DND-41 (cell line): ENCODE measurements at regions not wholly inside any gene's neighbourhood (a gene's known extent, or its start where the extent isn't known, plus 50 kb on each side); places are given as distances from the start of the nearest gene placed in this dataset.

Experiments
- ATAC-seq: fragments of 200-7000 bp; cut with Tn5 transposase; 3 replicates; pipeline ENCODE4 v1.9.1; 2021; ENCODE audit warnings: low read depth; ENCODE audit not compliant: insufficient read depth
- DNase-seq: peaks from one replicate; pipeline ENCODE4 v3.0.0-alpha.2; 2020
- H2AFZ ChIP-seq: 2 replicates; pipeline ENCODE4 v1.6.0; 2012; ENCODE audit warnings: low read depth, low read length
- H3K27ac ChIP-seq: 2 replicates; pipeline ENCODE4 v1.5.1; 2012; ENCODE audit warnings: low read length, inconsistent platforms
- H3K27me3 ChIP-seq: fragments of 200-600 bp; sonication (generic); 2 replicates; pipeline ENCODE4 v1.6.0; 2012; ENCODE audit warnings: low read length, mild to moderate bottlenecking, inconsistent platforms; ENCODE audit not compliant: insufficient read depth, poor library complexity
- H3K36me3 ChIP-seq: 2 replicates; pipeline ENCODE4 v1.5.1; 2012; ENCODE audit warnings: low read length, inconsistent platforms; ENCODE audit not compliant: insufficient read depth
- H3K4me1 ChIP-seq: 2 replicates; pipeline ENCODE4 v1.5.1; 2012; ENCODE audit warnings: mild to moderate bottlenecking, low read length; ENCODE audit not compliant: insufficient read depth
- H3K4me2 ChIP-seq: 2 replicates; pipeline ENCODE4 v1.6.0; 2012; ENCODE audit warnings: mild to moderate bottlenecking, moderate library complexity, low read length, inconsistent platforms; ENCODE audit not compliant: insufficient read depth
- H3K4me3 ChIP-seq, 2 experiments: fragments of 200-600 bp in 1 of 2; shearing (Covaris generic) in 1 of 2; 2 replicates each; pipeline ENCODE4 v1.5.1; 2012 to 2016; ENCODE audit warnings: inconsistent platforms in 2 of 2, low read length in 2 of 2, mild to moderate bottlenecking in 2 of 2, low read depth in 1 of 2, moderate library complexity in 1 of 2
- H3K79me2 ChIP-seq: 2 replicates; pipeline ENCODE4 v1.6.0; 2012; ENCODE audit warnings: low read length, inconsistent platforms; ENCODE audit not compliant: insufficient read depth
- H3K9ac ChIP-seq: 2 replicates; pipeline ENCODE4 v1.6.0; 2012; ENCODE audit warnings: low read depth, mild to moderate bottlenecking, inconsistent platforms, low read length, moderate library complexity
- H3K9me3 ChIP-seq: 2 replicates; pipeline ENCODE4 v1.5.1; 2012; ENCODE audit warnings: low read length, moderate library complexity, mild to moderate bottlenecking, inconsistent platforms; ENCODE audit not compliant: insufficient read depth, severe bottlenecking
- H4K20me1 ChIP-seq: 2 replicates; pipeline ENCODE4 v1.6.0; 2012; ENCODE audit warnings: low read length; ENCODE audit not compliant: insufficient read depth
- EZH2 ChIP-seq: IDR thresholded peaks from 3 replicates; pipeline ENCODE4 v1.6.1; 2012; ENCODE audit warnings: borderline replicate concordance, low read depth, mild to moderate bottlenecking, moderate library complexity, low read length, inconsistent platforms; ENCODE audit not compliant: severe bottlenecking
- TF ChIP-seq, protein P1 (sequence below): IDR thresholded peaks from 2 replicates; pipeline ENCODE4 v1.5.1; 2012; ENCODE audit warnings: borderline replicate concordance, low read length, moderate library complexity, mild to moderate bottlenecking; ENCODE audit not compliant: poor library complexity, severe bottlenecking; ENCODE audit errors: extremely low read depth

- TF ChIP-seq, protein P1, sequence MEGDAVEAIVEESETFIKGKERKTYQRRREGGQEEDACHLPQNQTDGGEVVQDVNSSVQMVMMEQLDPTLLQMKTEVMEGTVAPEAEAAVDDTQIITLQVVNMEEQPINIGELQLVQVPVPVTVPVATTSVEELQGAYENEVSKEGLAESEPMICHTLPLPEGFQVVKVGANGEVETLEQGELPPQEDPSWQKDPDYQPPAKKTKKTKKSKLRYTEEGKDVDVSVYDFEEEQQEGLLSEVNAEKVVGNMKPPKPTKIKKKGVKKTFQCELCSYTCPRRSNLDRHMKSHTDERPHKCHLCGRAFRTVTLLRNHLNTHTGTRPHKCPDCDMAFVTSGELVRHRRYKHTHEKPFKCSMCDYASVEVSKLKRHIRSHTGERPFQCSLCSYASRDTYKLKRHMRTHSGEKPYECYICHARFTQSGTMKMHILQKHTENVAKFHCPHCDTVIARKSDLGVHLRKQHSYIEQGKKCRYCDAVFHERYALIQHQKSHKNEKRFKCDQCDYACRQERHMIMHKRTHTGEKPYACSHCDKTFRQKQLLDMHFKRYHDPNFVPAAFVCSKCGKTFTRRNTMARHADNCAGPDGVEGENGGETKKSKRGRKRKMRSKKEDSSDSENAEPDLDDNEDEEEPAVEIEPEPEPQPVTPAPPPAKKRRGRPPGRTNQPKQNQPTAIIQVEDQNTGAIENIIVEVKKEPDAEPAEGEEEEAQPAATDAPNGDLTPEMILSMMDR, result no peak
- no peak for TF ChIP-seq EZH2
- no peaks in the 10 kb centered on the region for H3K4me1 ChIP-seq
- no peaks in the 10 kb centered on the region for H3K9me3 ChIP-seq
- no peaks in the 10 kb centered on the region for H4K20me1 ChIP-seq
- DNase-seq (no peak), ATAC-seq (no peak)
- H3K27me3 ChIP-seq, result peaks cover 2% of the 10 kb centered on the region
- H2AFZ ChIP-seq, result no peak overlapping the region
- no peaks in the 10 kb centered on the region for H3K79me2 ChIP-seq
- no peaks in the 10 kb centered on the region for H3K36me3 ChIP-seq
- H3K9ac ChIP-seq, result no peak overlapping the region
- H3K4me2 ChIP-seq, result no peak overlapping the region
- H3K27ac ChIP-seq, result no peak overlapping the region
- no peak overlapping the region for H3K4me3 ChIP-seq
These were observed 64.2 kb downstream of the MRPL36 start for GRCh38 chr5:1735320-1735970.

DNA sequence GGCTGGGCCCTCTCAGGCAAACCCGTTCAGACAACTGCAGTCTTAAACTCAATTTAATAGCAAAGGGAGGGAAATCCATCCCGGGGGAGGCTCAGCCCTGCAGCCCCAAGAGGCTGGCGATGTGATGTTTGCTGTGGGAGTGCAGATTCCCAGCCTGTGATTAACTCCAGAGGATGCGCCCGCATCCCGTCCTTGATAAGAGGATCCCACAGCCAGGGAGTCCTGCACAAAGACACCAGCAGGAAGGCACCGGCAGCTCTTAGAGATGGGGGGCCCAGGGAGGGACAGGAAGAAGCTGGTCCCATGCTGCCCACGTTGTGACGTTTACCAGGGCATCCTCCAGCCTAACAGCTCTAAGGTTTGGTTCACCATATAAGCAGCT, 64.7 kb downstream of the MRPL36 start:
- no peak overlapping the region for H3K4me3 ChIP-seq
- no peaks in the 10 kb centered on the region for H4K20me1 ChIP-seq
- no peaks in the 10 kb centered on the region for H3K79me2 ChIP-seq
- H3K4me2 ChIP-seq, result no peak overlapping the region
- H2AFZ ChIP-seq, result no peak overlapping the region
- no peaks in the 10 kb centered on the region for H3K9me3 ChIP-seq
- no peak overlapping the region for H3K9ac ChIP-seq
- ATAC-seq (no peak), DNase-seq (no peak)
- H3K36me3 ChIP-seq, result no peaks in the 10 kb centered on the region
- peaks cover 2% of the 10 kb centered on the region for H3K27me3 ChIP-seq
- TF ChIP-seq, protein P1, result no peak
- no peak for TF ChIP-seq EZH2
- no peaks in the 10 kb centered on the region for H3K4me1 ChIP-seq
- no peak overlapping the region for H3K27ac ChIP-seq

- ATAC-seq (no peak), DNase-seq (no peak)
- H3K27ac ChIP-seq, result no peak overlapping the region
- H3K79me2 ChIP-seq, result no peaks in the 10 kb centered on the region
- no peaks in the 10 kb centered on the region for H4K20me1 ChIP-seq
- H3K4me2 ChIP-seq, result no peak overlapping the region
- no peaks in the 10 kb centered on the region for H3K9me3 ChIP-seq
- H2AFZ ChIP-seq, result no peak overlapping the region
- H3K9ac ChIP-seq, result no peak overlapping the region
- no peak overlapping the region for H3K4me3 ChIP-seq
- TF ChIP-seq, protein P1, result no peak
- no peak for TF ChIP-seq EZH2
- no peaks in the 10 kb centered on the region for H3K36me3 ChIP-seq
- no peaks in the 10 kb centered on the region for H3K4me1 ChIP-seq
- H3K27me3 ChIP-seq, result peaks cover 2% of the 10 kb centered on the region
These were observed 65.2 kb downstream of the MRPL36 start for GRCh38 chr5:1734271-1734907.
